Left renal pelvis (tissue), 4 donors: ENCODE measurements at regions not wholly inside any gene's neighbourhood (a gene's known extent, or its start where the extent isn't known, plus 50 kb on each side); places are given as distances from the start of the nearest gene placed in this dataset.

Experiments
- DNase-seq, 4 donors: peaks; one replicate each; pipeline ENCODE4 v3.0.0-alpha.2; 2013; ENCODE audit warnings: low read depth in 4 of 4, low spot score in 3 of 4

GRCh38 chr5:29899583-29899982 lies 1293.9 kb upstream of the CDH6 start:
- no peak for DNase-seq

- DNase-seq, result no peak
Observed at GRCh38 chr5:29897916-29898315, 1295.6 kb upstream of the CDH6 start.

- DNase-seq, result no peak
Observed at GRCh38 chr5:29896646-29897045, 1296.8 kb upstream of the CDH6 start.

- no peak for DNase-seq
Observed at GRCh38 chr5:29894668-29895067, 1298.8 kb upstream of the CDH6 start.

GRCh38 chr5:29889051-29889450 lies 1304.4 kb upstream of the CDH6 start:
- DNase-seq, result no peak

GRCh38 chr5:29885595-29885994 lies 1307.9 kb upstream of the CDH6 start:
- no peak for DNase-seq

- DNase-seq, result no peak
Observed at GRCh38 chr5:29882036-29882435, 1311.5 kb upstream of the CDH6 start.

- DNase-seq, result no peak
Observed at GRCh38 chr5:29879401-29879800, 1314.1 kb upstream of the CDH6 start.

- DNase-seq, result no peak
Observed at GRCh38 chr5:29878599-29878998, 1314.9 kb upstream of the CDH6 start.

GRCh38 chr5:29867155-29867554 lies 1326.3 kb upstream of the CDH6 start:
- no peak for DNase-seq

GRCh38 chr5:29853711-29854220 lies 1339.7 kb upstream of the CDH6 start:
- no peak for DNase-seq

GRCh38 chr5:29852329-29852728 lies 1341.2 kb upstream of the CDH6 start:
- no peak for DNase-seq

- no peak for DNase-seq
Observed at GRCh38 chr5:29845206-29845605, 1348.3 kb upstream of the CDH6 start.

- no peak for DNase-seq
Observed at GRCh38 chr5:29833394-29833793, 1360.1 kb upstream of the CDH6 start.

- no peak for DNase-seq
Observed at GRCh38 chr5:29822521-29822920, 1371.0 kb upstream of the CDH6 start.

GRCh38 chr5:29811914-29812679 lies 1381.4 kb upstream of the CDH6 start:
- DNase-seq, result no peak

- DNase-seq, result no peak
Observed at GRCh38 chr5:29805804-29806203, 1387.7 kb upstream of the CDH6 start.

GRCh38 chr5:29800752-29801151 lies 1392.7 kb upstream of the CDH6 start:
- DNase-seq, result no peak

- no peak for DNase-seq
Observed at GRCh38 chr5:29796013-29796412, 1397.5 kb upstream of the CDH6 start.

- no peak for DNase-seq
Observed at GRCh38 chr5:29795096-29795652, 1398.3 kb upstream of the CDH6 start.

- DNase-seq, result no peak
Observed at GRCh38 chr5:29794141-29794787, 1399.2 kb upstream of the CDH6 start.

- DNase-seq, result no peak
Observed at GRCh38 chr5:29790281-29790680, 1403.2 kb upstream of the CDH6 start.
